OCI-LY7 (cell line): ENCODE measurements at regions not wholly inside any gene's neighbourhood (a gene's known extent, or its start where the extent isn't known, plus 50 kb on each side); places are given as distances from the start of the nearest gene placed in this dataset.

Experiments
- BruUV-seq: library from RNA; stranded (reverse); fragments of 400-500 nt; replicated peaks from 2 replicates; lab custom pipeline; 2021; lab: Mats Ljungman, UMichigan
- CTCF ChIA-PET: fragments of 300-600 bp; sonication (Branson Sonifier 250); formaldehyde crosslinking; loops from one replicate; lab custom pipeline; 2022; ENCODE audit warnings: antibody characterized with exemption; ENCODE audit not compliant: unreplicated experiment; lab: Charles Lee
- POLR2A ChIA-PET: fragments of 300-600 bp; sonication (Branson Sonifier 250); formaldehyde crosslinking; loops from one replicate; lab custom pipeline; 2022; ENCODE audit warnings: antibody characterized with exemption; lab: Charles Lee
- DNase-seq: peaks from one replicate; pipeline ENCODE4 v3.0.0-alpha.2; 2015; ENCODE audit warnings: low spot score
- H2AFZ ChIP-seq: fragments of 200-600 bp; sonication (generic), shearing (Covaris generic); 2 replicates; pipeline ENCODE4 v1.6.1; 2014; ENCODE audit warnings: mild to moderate bottlenecking, antibody characterized with exemption, low read length, moderate library complexity
- H3K27ac ChIP-seq: fragments of 200-600 bp; sonication (generic); 2 replicates; pipeline ENCODE4 v1.5.1; 2014; ENCODE audit warnings: mixed run types, low read depth, mild to moderate bottlenecking, moderate library complexity, low read length, inconsistent platforms; ENCODE audit not compliant: poor library complexity, severe bottlenecking
- H3K36me3 ChIP-seq: fragments of 200-600 bp; sonication (generic); 2 replicates; pipeline ENCODE4 v1.6.1; 2014; ENCODE audit warnings: mild to moderate bottlenecking, antibody characterized with exemption, low read length, moderate library complexity, mixed read lengths; ENCODE audit not compliant: insufficient read depth
- H3K4me1 ChIP-seq: fragments of 200-600 bp; sonication (generic); 2 replicates; pipeline ENCODE4 v1.5.1; 2014; ENCODE audit warnings: mild to moderate bottlenecking, low read length; ENCODE audit not compliant: insufficient read depth, poor library complexity, severe bottlenecking
- H3K4me2 ChIP-seq: fragments of 200-600 bp; sonication (generic); 2 replicates; pipeline ENCODE4 v1.6.1; 2014; ENCODE audit warnings: mild to moderate bottlenecking, low read length
- H3K4me3 ChIP-seq: fragments of 200-600 bp; sonication (generic); 2 replicates; pipeline ENCODE4 v1.5.1; 2014; ENCODE audit warnings: mild to moderate bottlenecking, low read depth, low read length; ENCODE audit not compliant: poor library complexity, severe bottlenecking
- H3K79me2 ChIP-seq: fragments of 200-600 bp; sonication (generic); 2 replicates; pipeline ENCODE4 v1.6.1; 2016; ENCODE audit warnings: low read depth, mild to moderate bottlenecking, low read length, moderate library complexity, mixed read lengths; ENCODE audit not compliant: insufficient read depth
- H3K9me2 ChIP-seq: fragments of 200-600 bp; sonication (generic); 2 replicates; pipeline ENCODE4 v1.6.1; 2016; ENCODE audit warnings: mild to moderate bottlenecking, low read length, mixed read lengths; ENCODE audit not compliant: insufficient read depth
- H3K9me3 ChIP-seq: fragments of 200-600 bp; sonication (generic); 2 replicates; pipeline ENCODE4 v1.6.1; 2014; ENCODE audit warnings: mild to moderate bottlenecking, mixed run types, low read length, mixed read lengths
- H4K20me1 ChIP-seq: fragments of 200-600 bp; sonication (generic); 2 replicates; pipeline ENCODE4 v1.6.1; 2014; ENCODE audit warnings: mild to moderate bottlenecking, antibody characterized with exemption, low read length, moderate library complexity, mixed read lengths; ENCODE audit not compliant: insufficient read depth
- EZH2phosphoT487 ChIP-seq: fragments of 200-600 bp; sonication (generic); IDR thresholded peaks from 2 replicates; pipeline ENCODE4 v1.6.1; 2018; ENCODE audit warnings: low read depth, borderline replicate concordance, mild to moderate bottlenecking, mixed run types, antibody characterized with exemption, low read length, moderate library complexity, mixed read lengths
- intact Hi-C: fragments of 100-400 bp; cut with micrococcal nuclease; formaldehyde crosslinking; loops from one replicate; pipeline ENCODE4 v1.10.0; 2022; ENCODE audit not compliant: unreplicated experiment
- TF ChIP-seq, protein P1 (sequence below): fragments of 200-600 bp; sonication (generic); conservative IDR thresholded peaks from 2 replicates; pipeline ENCODE4 v1.5.1; 2014; ENCODE audit warnings: mild to moderate bottlenecking, antibody characterized with exemption, low read length, moderate library complexity, mixed read lengths

DNA sequence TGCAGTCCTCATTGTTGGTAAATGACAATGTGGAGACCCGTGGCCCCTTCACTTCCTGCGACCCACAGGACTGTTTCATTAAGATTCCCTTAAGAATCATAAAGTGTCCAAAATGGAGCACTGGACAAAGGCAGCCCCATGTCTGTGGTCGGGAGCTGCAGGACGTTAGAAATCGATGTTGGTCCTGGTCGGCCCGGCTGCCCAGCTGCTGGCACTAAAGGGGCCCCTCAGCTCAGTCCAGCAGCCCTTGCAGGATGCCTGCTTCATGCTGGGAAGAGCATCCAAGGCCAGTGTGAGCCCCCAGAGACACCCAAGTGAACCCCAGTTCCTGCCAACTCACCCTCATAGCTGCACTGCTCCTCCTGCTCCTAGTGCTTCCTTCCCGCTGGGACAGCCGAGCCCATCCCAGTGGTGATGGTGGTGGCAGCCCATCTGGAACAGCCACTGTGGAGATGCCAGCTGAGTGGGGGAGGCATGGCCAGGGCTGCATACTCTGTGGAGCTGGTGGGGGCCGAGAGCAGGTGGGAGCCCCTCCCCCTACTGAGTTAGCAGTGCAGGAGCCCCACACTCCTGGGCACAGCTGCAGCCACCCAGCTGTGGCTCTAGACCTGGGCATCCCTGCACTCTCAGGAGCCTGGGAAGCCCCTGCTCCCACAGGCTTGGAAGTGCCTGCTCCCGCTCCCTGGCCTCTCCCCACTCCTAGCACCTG, 168.0 kb upstream of the IRX2 start:
- CTCF ChIA-PET = no interaction called here
- Histone ChIP-seq H3K9me3 (no peaks in the 10 kb centered on the region), H3K36me3 (no peaks in the 10 kb centered on the region), H2AFZ (no peak overlapping the region), H3K9me2 (no peaks in the 10 kb centered on the region), H3K79me2 (no peaks in the 10 kb centered on the region), H3K4me1 (no peaks in the 10 kb centered on the region), H4K20me1 (no peaks in the 10 kb centered on the region), H3K27ac (no peak overlapping the region), H3K4me2 (no peak overlapping the region), H3K4me3 (no peak overlapping the region)
- no peak for TF ChIP-seq EZH2phosphoT487
- TF ChIP-seq, protein P1, sequence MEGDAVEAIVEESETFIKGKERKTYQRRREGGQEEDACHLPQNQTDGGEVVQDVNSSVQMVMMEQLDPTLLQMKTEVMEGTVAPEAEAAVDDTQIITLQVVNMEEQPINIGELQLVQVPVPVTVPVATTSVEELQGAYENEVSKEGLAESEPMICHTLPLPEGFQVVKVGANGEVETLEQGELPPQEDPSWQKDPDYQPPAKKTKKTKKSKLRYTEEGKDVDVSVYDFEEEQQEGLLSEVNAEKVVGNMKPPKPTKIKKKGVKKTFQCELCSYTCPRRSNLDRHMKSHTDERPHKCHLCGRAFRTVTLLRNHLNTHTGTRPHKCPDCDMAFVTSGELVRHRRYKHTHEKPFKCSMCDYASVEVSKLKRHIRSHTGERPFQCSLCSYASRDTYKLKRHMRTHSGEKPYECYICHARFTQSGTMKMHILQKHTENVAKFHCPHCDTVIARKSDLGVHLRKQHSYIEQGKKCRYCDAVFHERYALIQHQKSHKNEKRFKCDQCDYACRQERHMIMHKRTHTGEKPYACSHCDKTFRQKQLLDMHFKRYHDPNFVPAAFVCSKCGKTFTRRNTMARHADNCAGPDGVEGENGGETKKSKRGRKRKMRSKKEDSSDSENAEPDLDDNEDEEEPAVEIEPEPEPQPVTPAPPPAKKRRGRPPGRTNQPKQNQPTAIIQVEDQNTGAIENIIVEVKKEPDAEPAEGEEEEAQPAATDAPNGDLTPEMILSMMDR = no peak
- intact Hi-C loops = no loop called here
- no TSS peak for BruUV-seq
- no peak for DNase-seq
- POLR2A ChIA-PET = no interaction called here

- DNase-seq = no peak
- intact Hi-C loops = no loop called here
- Histone ChIP-seq H3K9me3 (no peaks in the 10 kb centered on the region), H3K36me3 (no peaks in the 10 kb centered on the region), H3K4me3 (no peak overlapping the region), H3K79me2 (no peaks in the 10 kb centered on the region), H3K27ac (no peak overlapping the region), H3K4me1 (no peaks in the 10 kb centered on the region), H4K20me1 (no peaks in the 10 kb centered on the region), H3K4me2 (no peak overlapping the region), H2AFZ (no peak overlapping the region), H3K9me2 (no peaks in the 10 kb centered on the region)
- ChIA-PET CTCF (no interaction called here), POLR2A (no interaction called here)
- TF ChIP-seq, protein P1 = no peak
- TF ChIP-seq EZH2phosphoT487 = no peak
- BruUV-seq = no TSS peak
Observed at GRCh38 chr5:2917524-2917923, 166.0 kb upstream of the IRX2 start.

DNA sequence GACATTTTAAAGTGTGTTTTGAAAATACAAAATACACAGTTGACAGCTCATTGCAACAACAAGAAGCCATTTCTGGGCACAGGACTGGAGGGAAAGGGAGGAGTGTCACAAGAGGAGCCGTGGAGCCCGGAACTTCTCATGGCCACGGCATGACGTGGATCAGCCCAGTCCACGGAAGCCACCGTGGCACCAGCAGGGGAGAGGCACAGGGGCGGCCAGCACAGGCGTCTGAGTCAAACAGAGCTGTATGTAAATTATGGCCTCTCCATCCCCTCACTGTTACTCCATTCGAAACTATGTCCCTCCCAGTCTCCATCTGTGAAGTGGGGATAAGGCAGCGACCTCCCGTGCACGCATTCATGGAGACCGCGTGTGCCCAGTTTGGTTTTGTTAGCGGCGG, 165.6 kb upstream of the IRX2 start:
- no peak overlapping the region for H2AFZ ChIP-seq
- TF ChIP-seq, protein P1 = no peak
- no peak for TF ChIP-seq EZH2phosphoT487
- intact Hi-C loops = no loop called here
- no peaks in the 10 kb centered on the region for H3K9me2 ChIP-seq
- H4K20me1 ChIP-seq = no peaks in the 10 kb centered on the region
- H3K9me3 ChIP-seq = no peaks in the 10 kb centered on the region
- ChIA-PET CTCF (no interaction called here), POLR2A (no interaction called here)
- no peaks in the 10 kb centered on the region for H3K4me1 ChIP-seq
- H3K4me2 ChIP-seq = no peak overlapping the region
- no peak overlapping the region for H3K27ac ChIP-seq
- BruUV-seq = no TSS peak
- no peak for DNase-seq
- H3K36me3 ChIP-seq = no peaks in the 10 kb centered on the region
- no peak overlapping the region for H3K4me3 ChIP-seq
- H3K79me2 ChIP-seq = no peaks in the 10 kb centered on the region
